ENCODE measurements at regions not wholly inside any gene's neighbourhood (a gene's known extent, or its start where the extent isn't known, plus 50 kb on each side); places are given as distances from the start of the nearest gene placed in this dataset.
"Not testable (repeated sequence)": the region's sequence is repeated elsewhere in the genome, so short reads cannot be mapped to it uniquely, and the experiment has no call there.

- TF ChIP-seq CTCF (IDR thresholded peaks at IDR 0.05; ENCODE audit: insufficient read depth, missing control alignments) = no peak
- no peak for FAIRE-seq
- DNase-seq (ENCODE audit: insufficient read length, low spot score) = no peak
Measured at GRCh38 chr10:31219306-31219705, 99.7 kb upstream of the ZEB1 start.

GRCh38 chr10:31228780-31229179 is 90.2 kb upstream of the ZEB1 start:
- DNase-seq (ENCODE audit: insufficient read length, low spot score); FAIRE-seq: not testable (repeated sequence)

GRCh38 chr10:31239961-31240360 is 79.1 kb upstream of the ZEB1 start:
- no peak for TF ChIP-seq CTCF (IDR thresholded peaks at IDR 0.05; ENCODE audit: insufficient read depth, missing control alignments)
- FAIRE-seq (no peak), DNase-seq (ENCODE audit: insufficient read length, low spot score) (no peak)

GRCh38 chr10:31242902-31243301 is 76.1 kb upstream of the ZEB1 start:
- no peak for TF ChIP-seq CTCF (IDR thresholded peaks at IDR 0.05; ENCODE audit: insufficient read depth, missing control alignments)
- no peak for FAIRE-seq
- DNase-seq (ENCODE audit: insufficient read length, low spot score) = no peak

GRCh38 chr10:31251118-31251517 is 67.9 kb upstream of the ZEB1 start:
- not testable (repeated sequence) for FAIRE-seq; DNase-seq (ENCODE audit: insufficient read length, low spot score)

GRCh38 chr10:31253237-31253636 is 65.8 kb upstream of the ZEB1 start:
- TF ChIP-seq CTCF (IDR thresholded peaks at IDR 0.05; ENCODE audit: insufficient read depth, missing control alignments) = no peak
- FAIRE-seq (no peak), DNase-seq (ENCODE audit: insufficient read length, low spot score) (no peak)

- DNase-seq (ENCODE audit: insufficient read length, low spot score) = no peak
- TF ChIP-seq CTCF (IDR thresholded peaks at IDR 0.05; ENCODE audit: insufficient read depth, missing control alignments) = no peak
- FAIRE-seq = no peak
Measured at GRCh38 chr10:31261511-31262311, 57.3 kb upstream of the ZEB1 start.

GRCh38 chr10:31262672-31263071 is 56.3 kb upstream of the ZEB1 start:
- no peak for DNase-seq (ENCODE audit: insufficient read length, low spot score)
- FAIRE-seq = no peak
- TF ChIP-seq CTCF (IDR thresholded peaks at IDR 0.05; ENCODE audit: insufficient read depth, missing control alignments) = no peak
